GM12865 (cell line): ENCODE measurements at regions not wholly inside any gene's neighbourhood (a gene's known extent, or its start where the extent isn't known, plus 50 kb on each side); places are given as distances from the start of the nearest gene placed in this dataset.

Experiments
- DNase-seq: peaks from one replicate; pipeline ENCODE4 v3.0.0; 2010; ENCODE audit warnings: low read depth
- H3K4me3 ChIP-seq: 2 replicates; pipeline ENCODE4 v1.5.1; 2011; ENCODE audit warnings: mild to moderate bottlenecking, low read depth, low read length, control low read depth
- CTCF ChIP-seq: IDR thresholded peaks from 2 replicates; pipeline ENCODE4 v1.5.1; 2011; ENCODE audit warnings: low read length, control low read depth, low read depth, inconsistent platforms; ENCODE audit not compliant: insufficient read depth; ENCODE audit errors: missing control alignments

GRCh38 chr6:121663292-121663810 lies 227.9 kb downstream of the GJA1 start:
- TF ChIP-seq CTCF, result no peak
- no peak overlapping the region for H3K4me3 ChIP-seq
- DNase-seq, result no peak

- TF ChIP-seq CTCF, result no peak
- H3K4me3 ChIP-seq, result no peak overlapping the region
- DNase-seq, result no peak
Measured at GRCh38 chr6:121664158-121664557, 228.7 kb downstream of the GJA1 start.

- no peak for TF ChIP-seq CTCF
- no peak for DNase-seq
- H3K4me3 ChIP-seq, result no peak overlapping the region
Measured at GRCh38 chr6:121666814-121667213, 231.4 kb downstream of the GJA1 start.

GRCh38 chr6:121668259-121668658 lies 232.8 kb downstream of the GJA1 start:
- TF ChIP-seq CTCF, result no peak
- DNase-seq, result no peak
- no peak overlapping the region for H3K4me3 ChIP-seq

GRCh38 chr6:121670511-121670910 lies 235.1 kb downstream of the GJA1 start:
- TF ChIP-seq CTCF, result no peak
- H3K4me3 ChIP-seq, result no peak overlapping the region
- no peak for DNase-seq

- TF ChIP-seq CTCF, result no peak
- no peak for DNase-seq
- no peak overlapping the region for H3K4me3 ChIP-seq
Measured at GRCh38 chr6:121677571-121677970, 242.1 kb downstream of the GJA1 start.

GRCh38 chr6:121678245-121678644 lies 242.8 kb downstream of the GJA1 start:
- TF ChIP-seq CTCF, result no peak
- no peak overlapping the region for H3K4me3 ChIP-seq

More at GRCh38 chr6:121678245-121678644, 242.8 kb downstream of the GJA1 start:
- no peak for DNase-seq
